NCI-H2227 treated with DMSO at 0.1 percent for 48 hours (cell line): ENCODE measurements at regions not wholly inside any gene's neighbourhood (a gene's known extent, or its start where the extent isn't known, plus 50 kb on each side); places are given as distances from the start of the nearest gene placed in this dataset.

Experiments used
- DNase-seq: peaks from one replicate; lab custom pipeline; 2025; lab: John Stamatoyannopoulos, UW

DNA sequence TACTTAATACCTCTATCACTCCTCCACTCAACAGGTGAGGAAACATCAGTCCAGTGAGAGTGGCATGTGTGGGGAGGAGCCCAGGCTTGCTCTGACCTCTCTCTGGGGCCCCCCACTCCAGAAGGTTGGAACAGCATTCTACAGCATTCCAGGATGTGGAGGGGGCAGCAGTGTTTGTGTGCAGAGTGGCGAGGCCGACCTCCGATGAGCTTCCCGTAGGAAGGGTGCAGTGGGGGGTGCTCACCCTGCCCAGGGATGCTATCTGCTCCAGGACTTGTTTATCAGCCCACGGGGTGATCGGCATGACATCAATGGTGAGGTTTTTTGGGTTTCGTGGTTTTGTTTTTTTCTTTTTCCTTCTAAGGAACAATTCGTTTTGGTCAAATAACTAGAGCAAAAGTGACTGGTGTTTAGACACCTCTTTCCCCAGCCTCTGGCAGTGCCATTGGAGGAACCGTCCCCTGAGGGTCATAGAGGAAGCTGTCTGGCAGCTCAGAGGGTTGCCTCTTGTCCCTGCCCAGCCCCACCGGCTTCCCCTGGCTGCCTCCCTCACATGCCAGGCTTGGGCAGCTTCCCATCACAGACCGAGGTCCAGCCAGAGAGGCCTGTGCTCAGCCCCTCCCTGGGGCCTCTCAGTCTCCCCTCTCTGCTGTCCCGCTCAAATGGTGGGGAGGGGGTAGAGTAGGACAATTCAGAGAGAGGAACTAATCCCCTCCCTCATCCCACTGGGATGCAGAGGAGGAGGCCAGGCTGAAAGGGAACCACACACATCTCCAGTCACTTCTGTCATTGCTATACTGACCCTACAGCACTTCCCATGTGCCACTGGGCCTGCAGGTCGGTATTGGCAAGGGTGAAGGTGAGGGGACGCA lies 96.5 kb downstream of the ZFP36L2 start:
- no peak for DNase-seq

DNA sequence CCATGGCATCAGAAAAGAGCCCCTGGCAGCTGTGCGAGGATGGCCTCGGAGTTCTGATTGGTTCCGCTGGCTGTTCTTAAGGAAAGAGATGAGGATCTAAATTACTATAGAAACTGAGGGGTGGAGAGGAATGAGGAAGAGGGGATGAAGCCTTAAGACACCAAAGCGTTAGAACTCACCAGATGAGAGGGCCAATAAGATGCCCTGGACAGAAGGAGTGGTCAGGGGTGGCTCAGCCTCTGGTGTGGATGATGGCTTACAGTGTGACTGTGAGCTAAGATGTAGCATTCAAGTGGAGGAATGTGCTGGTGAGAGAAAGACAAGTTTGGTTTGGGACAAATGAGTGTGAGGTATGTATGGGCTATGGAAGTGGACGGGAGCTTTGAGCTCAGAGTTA lies 97.8 kb downstream of the ZFP36L2 start:
- no peak for DNase-seq

DNA sequence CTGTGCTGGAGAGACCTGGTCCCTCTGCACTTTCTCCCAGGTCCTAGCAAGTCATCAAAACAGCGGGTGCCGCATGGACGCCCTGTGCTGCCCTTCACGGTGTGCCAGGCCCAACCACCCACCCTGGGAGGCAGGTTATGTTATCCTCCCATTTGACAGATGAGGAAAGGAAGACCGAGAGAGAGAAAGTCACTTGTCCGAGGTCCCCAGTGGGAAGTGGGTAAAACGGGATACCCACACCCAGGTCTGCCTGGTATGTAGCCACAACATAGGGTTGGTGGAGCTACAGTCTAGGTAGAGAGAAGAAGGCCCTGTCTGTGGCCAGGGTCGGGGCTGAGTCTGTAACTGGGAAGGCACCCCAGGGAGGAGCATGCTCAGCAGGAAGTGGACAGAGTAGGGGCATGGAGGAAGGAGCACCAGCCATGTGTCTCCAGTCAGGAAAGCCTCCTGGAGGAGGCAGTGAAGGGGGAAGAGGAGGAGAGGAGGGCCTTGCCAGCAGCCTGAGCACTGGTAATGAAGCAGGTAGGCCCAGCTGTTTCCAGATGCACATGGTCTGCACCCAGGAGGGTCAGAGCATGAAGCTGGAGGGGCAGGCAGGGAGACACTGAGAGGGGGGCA lies 98.4 kb downstream of the ZFP36L2 start:
- DNase-seq: no peak

DNA sequence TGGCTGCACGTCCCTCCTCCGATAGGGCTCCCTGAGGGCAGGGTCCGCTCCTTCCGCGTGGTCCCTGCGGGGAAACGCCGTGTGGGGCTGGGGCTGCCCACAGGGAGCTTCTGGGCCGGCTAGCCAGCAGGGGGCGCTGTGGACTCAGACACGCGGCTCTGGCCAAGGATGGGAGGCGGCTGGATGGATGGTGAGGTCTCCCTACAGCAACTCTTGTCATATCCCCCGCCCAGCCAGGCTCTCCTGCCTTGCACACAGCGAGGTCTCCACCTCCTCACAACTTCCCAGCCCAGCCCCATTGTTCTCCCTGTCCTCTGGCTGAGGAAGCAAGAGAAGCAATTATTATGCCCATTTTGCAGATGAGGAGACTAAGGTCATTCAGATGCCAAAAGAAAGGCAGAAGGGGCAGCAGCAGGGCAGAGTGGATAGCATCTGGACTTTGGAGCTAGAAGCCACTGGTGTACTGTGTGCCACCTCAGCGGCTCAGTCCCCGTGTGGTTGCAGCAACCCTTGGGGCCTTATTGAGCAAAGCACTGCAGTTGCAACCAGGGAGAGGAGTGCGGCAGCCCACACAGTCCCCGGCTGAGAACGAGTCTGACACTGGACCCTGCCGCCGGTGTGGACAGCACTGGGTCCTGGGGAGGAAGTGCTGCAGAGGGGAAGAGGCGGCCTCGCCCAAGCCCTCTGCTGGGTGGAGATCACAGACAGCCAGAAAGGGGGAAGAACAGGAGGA lies 99.0 kb downstream of the ZFP36L2 start:
- no peak for DNase-seq

DNA sequence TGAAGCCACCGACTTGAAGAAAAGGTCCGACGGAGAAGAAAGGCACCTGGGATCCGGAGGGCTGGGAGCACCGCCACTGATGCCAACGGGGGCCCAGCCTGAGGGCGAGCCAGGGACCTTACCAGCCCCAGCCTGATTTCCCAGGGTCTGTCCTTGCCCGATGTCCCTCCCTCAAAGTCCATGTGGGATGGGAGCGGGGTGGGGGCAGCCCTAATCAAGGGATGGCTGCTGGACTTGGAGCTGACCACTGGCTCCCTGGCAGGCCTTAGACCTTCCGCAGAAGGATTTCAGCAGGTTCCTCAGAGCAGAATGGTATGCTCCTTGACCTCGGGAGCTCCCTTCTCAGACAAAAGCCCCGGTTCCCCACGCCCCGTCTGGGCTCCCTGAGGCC lies 99.6 kb downstream of the ZFP36L2 start:
- DNase-seq: no peak

DNA sequence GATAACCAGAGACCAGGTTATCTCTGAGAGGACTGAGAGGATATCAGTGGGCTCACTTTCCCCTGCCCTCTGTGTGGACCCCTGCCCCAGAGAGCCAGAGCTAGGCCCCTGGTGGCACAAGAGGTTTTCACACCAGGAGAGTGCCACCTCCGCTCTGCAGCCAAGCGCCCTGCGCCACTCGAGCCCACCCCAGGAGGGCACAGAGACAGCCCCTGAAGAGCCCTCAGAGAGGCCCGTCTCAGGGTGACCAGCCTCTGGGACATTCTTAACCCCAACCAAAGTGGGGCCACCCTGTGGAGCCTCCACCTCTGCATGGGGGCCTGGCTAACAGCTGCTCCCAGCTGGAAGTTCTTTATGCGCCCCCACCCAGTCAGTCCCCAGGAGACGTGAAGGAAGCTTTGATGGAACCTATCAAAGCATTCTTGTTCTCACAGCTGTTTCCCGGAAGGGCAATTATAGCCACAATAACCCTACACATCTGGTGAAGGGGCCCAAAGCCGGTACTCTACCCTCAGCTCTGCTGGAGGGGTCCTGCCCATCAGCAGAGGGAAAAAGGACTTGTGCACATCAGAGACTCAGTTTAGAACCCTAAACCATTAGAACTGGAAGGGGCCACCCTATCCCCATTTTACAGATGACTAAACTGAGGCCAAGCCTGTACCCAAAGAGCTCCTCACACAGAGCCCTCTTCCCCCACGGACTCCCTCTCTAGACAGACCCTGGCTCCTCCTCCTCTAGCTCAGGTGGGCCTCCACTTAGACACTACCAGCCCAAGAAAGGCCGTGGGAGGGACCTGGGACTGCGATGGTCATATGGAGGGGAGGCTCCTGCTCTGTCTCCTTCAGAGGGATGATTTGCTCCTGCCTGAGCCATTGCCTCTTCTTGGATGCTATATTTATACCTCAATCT lies 101.1 kb downstream of the ZFP36L2 start:
- DNase-seq: no peak

DNA sequence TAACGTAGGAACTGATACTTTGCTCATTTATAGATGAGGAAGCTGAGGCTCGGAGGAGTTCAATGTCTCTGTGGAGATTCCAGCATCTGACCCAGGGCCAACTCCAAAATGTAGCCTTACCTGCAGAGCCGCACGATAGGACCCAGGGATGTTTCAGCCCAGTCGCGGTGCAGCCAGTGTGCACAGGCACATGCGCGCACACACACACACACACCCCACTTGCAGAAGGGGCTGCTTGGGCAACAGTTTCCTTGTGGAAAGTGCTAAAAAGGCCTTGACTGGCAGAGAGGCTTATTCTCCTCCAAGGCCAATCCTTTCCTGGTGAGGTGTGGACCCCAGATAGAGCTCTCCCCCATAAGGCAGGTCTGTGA lies 101.7 kb downstream of the ZFP36L2 start:
- DNase-seq: no peak

DNA sequence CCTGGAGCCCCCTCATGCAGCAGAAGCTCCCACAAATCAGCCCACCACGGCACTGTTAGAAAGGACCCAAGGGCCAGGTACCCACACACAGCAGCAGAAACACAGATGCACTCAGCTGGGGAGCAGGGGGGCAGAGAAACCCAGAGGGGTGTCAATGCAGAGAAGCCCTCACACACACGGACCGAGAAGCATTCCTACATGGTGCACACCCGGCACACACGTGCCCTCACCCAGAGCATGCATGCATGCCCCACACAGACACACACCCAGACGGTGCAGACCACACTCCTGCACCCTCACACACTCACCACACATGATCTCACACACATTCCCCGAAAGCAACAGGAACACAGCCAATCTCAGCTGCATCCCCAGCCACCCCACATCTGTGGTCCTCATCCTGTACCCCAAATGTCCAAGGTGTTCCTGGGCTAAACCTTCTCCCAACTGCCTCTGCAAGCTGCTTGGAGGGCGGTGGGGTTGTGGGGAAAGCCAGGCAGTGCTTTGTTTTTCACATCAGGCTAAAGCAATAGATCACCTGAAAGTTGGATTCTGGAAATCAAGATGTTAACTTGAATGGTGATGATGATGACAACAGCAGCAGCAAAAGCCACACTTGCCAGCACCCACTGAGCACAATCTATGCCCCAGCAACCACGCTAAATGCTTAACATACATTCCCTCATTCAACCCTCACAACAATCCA lies 102.3 kb downstream of the ZFP36L2 start:
- DNase-seq: no peak

DNA sequence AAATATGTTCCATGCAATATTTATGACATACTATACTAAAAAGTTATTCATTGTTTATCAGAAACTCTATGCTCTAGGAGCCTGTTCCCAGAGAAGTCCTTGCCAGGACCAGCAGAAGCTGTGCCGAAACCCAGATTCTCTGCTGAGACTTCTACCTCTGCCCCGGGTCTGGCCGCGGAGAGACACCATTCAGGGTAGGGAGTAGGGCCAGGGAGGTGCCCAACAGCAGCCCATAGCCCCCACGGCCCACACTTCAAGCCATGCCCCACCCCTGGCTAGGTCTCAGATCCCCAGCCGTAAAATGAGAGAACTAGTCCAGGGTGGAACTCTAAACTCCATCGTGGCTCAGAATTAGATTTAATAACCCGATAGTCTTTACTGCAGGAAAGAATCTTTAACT lies 102.9 kb downstream of the ZFP36L2 start:
- no peak for DNase-seq

DNA sequence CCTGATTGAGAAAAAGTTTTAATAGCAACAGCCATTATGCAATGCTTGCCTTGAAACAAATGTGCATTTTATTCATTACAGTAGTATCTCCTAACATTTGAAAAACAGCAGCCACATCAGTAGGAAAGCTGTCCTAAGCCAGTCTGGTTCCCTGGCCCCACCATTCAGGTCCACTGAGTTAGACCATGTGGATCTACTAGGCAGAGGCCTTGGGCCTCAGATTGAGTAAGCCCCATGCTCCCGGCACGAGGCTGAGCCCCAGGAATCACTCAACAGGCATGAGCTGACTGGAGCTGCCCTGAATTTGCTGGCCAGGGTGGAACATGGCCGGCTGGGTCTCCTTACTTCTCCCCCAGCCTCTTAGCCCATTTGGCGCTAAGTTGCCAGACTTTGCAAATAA lies 103.4 kb downstream of the ZFP36L2 start:
- DNase-seq: no peak

DNA sequence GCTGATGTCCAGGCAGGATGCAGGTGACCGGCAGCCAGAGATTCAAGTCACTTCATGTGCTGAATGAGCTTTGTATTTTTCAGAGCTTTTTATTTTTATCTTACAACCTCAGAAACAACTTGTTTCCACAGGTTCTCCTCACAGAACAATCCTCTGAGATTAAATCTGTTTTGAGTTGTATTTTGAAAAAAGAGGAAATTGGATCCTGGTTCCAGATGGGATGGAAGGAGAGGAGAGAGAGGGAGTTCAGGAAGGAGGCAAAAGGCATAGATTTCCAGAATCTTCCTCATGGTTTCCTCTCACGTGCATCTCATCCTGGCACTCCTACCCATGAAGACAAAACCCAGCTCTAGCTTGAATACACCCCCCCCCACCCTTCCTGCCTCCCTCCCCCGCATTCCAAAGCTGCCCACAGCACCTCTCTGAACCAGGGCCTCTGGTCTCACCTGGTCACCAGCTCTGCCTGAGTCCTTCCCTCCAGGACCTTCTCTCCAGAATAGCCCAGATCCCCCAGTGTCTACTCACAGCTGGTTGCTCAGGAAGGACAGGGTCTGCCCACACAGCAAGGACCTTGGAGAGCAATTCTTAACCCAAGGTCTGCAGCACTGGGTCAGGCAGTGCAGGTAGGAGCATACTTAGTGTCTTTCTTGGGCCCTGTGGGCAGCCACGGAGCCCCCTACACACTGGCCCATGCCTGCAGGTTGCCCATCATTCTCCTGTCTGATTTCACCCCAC lies 104.7 kb downstream of the ZFP36L2 start:
- DNase-seq: no peak

DNA sequence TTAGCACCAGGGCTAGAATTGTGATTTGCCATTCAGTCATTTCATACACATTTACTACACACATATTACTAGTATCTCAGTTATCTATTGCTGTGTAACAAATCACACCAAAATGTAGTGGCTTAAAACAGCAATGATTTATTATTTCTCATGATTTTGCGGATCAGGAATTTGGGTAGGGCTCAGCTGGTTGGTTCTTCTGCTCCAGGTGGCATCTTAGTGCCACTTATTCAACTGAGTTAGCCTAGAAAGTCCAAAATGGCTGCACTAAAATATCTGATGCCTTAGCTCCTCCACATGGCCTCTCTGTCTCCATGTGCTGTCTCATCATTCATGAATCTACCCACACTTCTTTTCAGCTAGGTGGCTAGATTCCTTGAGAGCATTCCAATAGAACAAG lies 107.1 kb downstream of the ZFP36L2 start:
- no peak for DNase-seq

DNA sequence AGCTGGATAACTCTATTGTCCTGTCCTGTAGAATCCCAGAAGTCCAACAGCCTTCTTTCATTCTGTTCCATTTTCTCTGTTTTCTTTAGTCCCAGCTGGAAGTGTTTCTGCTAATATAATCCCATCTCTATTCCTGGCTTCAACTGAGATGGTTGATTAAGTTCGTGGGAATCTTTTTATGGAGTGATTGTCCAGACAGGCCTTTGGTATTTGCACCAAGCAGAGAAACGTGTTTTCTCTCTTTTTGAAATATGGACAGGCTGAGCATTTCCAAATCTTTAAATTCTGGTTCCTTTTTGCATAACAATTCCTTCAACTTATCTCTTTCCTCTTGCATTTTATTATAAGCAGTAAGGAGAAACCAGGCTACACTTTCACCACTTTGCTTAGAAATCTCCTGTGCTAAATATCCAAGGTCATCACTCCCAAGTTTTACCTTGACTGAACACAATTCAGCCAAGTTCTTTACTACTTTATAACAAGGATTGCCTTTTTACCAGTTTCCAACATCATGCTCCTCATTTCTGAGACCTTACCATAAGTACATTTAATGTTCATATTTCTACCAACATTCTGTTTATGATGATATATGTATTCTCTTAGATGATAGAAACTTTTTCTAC lies 108.8 kb downstream of the ZFP36L2 start:
- DNase-seq: no peak

DNA sequence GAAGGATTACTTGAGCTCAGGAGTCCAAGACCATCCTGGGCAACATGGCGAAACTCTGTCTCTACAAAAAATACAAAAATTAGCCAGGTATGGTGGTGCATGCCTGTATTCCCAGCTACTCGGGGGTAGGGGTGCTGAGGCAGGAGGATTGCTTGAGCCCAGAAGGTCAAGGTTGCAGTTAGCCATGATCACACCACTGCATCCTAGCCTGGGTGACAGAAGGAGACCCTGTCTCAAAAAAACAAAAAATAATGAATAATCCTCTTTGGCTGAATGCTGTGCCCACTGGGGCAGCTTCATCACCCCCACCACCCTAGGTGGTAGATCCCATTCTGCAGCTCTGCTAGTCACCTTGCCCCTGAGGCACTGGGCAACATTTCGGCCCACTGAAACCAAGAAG lies 109.4 kb downstream of the ZFP36L2 start:
- DNase-seq: no peak

DNA sequence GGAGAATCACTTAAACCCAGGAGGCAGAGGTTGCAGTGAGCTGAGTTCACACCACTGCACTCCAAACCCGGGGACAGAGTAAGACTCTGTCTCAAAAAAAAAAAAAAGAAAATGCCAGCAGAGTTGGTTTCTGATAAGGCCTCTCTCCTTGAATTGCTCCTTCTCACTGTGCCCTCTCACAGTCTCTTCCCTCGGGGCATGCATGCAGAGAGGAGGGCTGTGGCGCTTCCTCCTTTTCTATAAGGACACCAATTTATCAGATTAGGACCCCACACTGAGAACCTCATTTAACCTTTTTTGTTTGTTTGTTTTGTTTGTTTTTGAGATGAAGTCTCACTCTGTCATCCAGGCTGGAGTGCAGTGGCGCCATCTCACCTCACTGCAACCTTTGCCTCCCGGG lies 110.5 kb downstream of the ZFP36L2 start:
- DNase-seq: no peak

DNA sequence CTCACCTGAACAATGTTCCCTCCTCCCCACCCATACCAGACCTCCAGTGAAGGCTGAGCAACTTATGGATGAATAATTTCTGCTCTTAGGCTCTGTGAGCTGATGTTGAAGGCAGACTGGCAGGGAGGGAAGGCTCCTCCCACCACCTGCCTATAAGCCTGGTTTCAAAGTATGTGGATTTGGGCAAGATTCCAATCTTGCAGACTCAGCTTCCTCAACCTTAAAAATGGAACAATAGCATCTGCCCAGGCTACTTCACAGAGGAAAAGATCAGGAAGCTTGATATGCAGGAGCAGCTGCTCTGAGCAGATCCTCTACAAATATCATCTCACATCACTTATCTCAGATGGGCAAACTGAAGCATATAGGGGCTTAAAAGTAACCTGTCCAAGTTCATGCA lies 112.2 kb downstream of the ZFP36L2 start:
- DNase-seq: no peak

DNA sequence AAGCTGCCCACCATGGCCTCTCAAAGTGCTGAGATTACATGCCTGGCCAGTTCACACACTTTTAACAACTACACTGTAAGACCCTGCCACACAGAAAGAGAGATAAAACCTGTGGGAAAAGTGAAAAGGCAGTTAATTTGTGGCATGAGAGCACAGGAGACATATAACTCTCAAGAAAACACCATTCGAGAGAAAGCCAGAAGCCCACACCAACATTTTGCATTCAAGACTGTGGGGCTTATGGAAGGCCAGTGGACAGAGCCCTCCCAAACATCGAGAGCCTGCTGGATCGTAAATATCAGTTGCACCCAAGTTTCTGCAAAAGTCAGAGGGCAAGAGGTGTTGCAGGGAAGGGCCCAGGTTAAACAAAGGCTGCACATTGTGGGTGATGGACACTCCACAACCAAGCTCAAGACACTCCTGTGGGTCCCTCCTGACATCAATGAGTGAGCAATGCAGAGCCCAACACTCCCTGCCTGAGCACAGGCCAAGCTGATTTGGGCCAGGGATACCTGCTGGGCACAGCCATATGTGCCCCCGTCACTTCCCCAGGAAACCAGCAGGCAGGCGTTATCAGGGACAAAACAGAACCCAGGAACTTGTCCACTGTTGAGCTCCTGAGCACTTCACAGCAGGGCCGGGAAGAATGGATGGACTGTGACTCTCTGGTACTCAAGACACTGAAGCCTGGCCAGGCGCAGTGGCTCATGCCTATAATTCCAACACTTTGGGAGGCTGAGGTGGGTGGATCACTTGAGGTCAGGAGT lies 114.4 kb downstream of the ZFP36L2 start:
- no peak for DNase-seq

DNA sequence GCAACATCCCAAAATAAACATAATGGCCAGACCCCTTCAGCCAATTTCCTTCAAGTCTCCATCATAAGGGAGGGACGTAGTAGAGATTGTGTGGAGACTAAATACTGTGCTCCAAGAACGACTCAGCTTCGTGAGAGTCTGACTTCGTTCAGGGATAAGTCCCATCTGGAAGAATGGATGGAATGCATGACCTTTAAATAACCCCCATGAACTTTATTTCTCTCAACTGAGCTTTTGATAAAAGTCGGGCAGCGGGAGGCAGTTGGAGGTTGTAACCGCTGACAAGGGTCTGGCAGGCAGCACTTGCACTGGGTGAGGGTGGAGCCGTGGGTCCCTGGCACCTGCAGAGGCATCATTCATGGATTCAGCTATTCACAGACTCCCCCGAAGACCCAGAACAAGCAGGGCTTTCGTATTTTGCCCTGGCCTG lies 115.9 kb downstream of the ZFP36L2 start:
- DNase-seq: no peak

DNA sequence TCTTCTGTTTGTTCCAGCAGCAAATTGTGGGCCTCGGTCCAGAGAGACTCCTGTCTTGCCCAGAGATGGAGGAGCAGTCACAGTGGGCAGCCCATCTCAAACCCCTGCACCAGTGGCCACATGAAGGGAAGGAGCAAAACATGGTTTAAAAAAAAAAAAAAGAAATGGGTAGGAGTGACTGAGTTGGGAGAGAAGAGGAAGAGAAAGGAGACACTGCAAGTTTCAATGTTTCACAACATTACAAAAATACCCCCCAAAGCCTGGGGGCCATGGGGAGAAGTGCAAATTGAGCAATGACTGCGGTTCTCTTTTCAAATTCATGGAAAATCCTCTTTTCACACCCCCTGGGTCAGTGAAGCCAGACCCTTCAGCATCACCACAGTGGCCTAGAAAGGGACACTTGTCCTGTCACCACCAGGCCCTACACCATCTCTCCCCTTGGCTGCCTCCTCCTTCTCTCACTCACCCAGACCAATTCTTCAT lies 117.1 kb downstream of the ZFP36L2 start:
- DNase-seq: peak; percentile 19
